ENCODE measurements at regions not wholly inside any gene's neighbourhood (a gene's known extent, or its start where the extent isn't known, plus 50 kb on each side); places are given as distances from the start of the nearest gene placed in this dataset.

GRCh38 chr4:152158225-152158624 is 377.7 kb downstream of the FBXW7 start:
- TF ChIP-seq NFRKB (IDR thresholded peaks at IDR 0.05) (no peak), CTBP1 (IDR thresholded peaks at IDR 0.05; ENCODE audit: borderline replicate concordance) (no peak), SUZ12 (IDR thresholded peaks at IDR 0.05) (no peak), ELF4 (IDR thresholded peaks at IDR 0.05) (no peak), HDGF (IDR thresholded peaks at IDR 0.05; ENCODE audit: borderline replicate concordance) (no peak), SP1 (IDR thresholded peaks at IDR 0.05) (no peak), PKNOX1 (IDR thresholded peaks at IDR 0.05) (no peak), FOXA1 (IDR thresholded peaks at IDR 0.05) (no peak), ZNF384 (IDR thresholded peaks at IDR 0.05) (no peak), FOXK2 (IDR thresholded peaks at IDR 0.05) (no peak), BHLHE40 (IDR thresholded peaks at IDR 0.05; ENCODE audit: borderline replicate concordance) (no peak), FOXM1 (IDR thresholded peaks at IDR 0.05; ENCODE audit: borderline replicate concordance) (no peak)
